HS-27A (cell line): ENCODE measurements at regions not wholly inside any gene's neighbourhood (a gene's known extent, or its start where the extent isn't known, plus 50 kb on each side); places are given as distances from the start of the nearest gene placed in this dataset.
"Not testable (repeated sequence)": the region's sequence is repeated elsewhere in the genome, so short reads cannot be mapped to it uniquely, and the experiment has no call there.

ENCODE experiments used
- DNase-seq: peaks from one replicate; pipeline ENCODE4 v3.0.0-alpha.2; 2012; ENCODE audit warnings: low read depth, missing footprints

DNA sequence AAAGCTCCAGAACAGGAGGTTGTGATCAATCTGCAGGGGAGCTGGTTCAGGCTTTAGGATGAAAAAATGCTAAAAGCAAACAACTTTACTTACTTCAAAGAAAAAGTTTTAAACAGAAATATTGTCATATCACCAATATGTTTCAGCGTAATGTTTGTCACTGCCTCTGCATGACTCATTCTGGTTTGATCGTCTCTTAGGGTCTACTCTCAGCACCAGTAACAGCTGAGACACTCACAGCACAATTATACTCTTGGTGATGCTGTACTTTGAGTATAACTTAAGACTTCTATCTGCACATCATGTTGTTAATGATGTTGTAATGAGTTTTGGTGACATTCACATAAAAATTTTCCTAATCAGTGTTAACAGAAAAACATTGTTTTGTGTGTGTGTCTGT lies 665.4 kb downstream of the EPM2A start:
- no peak for DNase-seq

GRCh38 chr6:145070791-145071190 lies 664.5 kb downstream of the EPM2A start:
- DNase-seq: peak; percentile 69

DNA sequence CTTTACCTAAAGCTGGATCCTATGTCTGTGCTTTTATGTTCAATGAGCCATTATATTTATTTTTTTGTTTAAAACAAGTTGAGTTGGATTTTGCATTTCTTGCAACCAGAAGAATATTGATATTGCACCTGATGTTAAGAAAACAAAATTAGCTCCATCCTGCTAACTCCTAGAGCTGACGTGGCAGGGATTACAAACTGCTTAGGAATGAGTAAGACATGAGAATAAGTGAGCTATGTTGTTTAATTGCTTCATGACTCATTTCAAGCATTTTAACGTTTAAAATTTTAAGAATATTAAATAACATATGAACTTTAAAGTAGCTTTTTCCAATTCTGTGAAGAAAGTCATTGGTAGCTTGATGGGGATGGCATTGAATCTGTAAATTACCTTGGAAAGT lies 663.5 kb downstream of the EPM2A start:
- DNase-seq: peak; percentile 80

DNA sequence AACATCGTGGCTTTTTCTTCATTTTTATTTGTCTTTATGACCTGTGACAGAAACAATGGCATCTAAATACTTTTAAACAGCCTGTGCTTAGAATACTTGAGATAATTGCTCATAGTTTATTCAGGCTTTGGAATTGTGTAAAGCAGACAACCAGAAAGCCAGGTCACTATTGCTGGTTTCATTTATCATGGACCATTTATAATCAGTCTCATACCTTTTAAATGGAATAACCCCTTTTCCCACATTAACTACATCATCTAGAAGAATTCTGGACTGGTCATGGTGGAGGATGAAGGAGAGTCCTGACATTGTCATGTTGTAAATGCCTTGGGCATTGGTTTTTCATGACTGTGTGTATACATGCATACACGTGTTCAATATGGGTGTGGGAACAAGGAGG lies 661.5 kb downstream of the EPM2A start:
- no peak for DNase-seq

GRCh38 chr6:145074805-145075204 lies 660.5 kb downstream of the EPM2A start:
- no peak for DNase-seq

DNA sequence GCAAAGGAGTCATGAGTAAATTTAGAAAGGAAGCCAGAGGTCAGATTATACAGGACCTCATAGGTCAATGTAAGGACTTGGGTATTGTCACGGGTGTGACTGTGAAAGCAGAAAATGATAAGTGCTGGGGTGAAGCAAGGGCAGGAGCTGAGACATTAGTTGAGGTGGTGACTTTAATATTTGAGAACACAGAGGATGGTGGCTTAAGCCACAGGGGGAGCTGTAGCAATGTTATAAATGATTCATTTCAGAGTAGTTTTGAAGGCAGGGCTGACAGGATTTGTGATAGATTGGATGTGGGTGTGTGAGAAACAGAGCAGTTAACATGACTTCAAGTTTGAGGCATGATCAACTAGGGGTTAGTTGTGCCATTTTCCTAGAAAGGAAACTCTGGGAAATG lies 659.9 kb downstream of the EPM2A start:
- DNase-seq: no peak

GRCh38 chr6:145076115-145076841 lies 659.0 kb downstream of the EPM2A start:
- DNase-seq: no peak

DNA sequence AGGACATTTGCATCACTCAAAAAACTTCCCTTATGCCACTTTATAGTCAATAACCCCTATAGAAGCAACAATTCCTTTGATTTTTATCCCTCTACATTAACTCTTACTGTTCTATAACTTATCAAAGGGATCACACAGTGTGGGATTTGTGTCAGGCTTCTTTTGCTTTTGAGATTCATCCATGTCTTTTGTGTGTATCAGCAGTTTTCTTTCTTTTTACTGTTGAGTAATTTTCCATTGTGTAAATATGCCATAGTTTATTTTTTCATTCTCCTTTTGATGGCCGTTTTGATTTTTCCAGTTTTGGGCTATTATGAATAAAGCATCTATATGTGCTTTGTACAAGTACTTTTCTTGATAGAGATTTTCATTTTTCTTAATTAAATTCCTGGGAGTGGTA lies 657.9 kb downstream of the EPM2A start:
- DNase-seq: no peak

- DNase-seq: no peak
Observed at GRCh38 chr6:145080651-145081050, 654.7 kb downstream of the EPM2A start.

- DNase-seq: no peak
Observed at GRCh38 chr6:145081677-145082076, 653.6 kb downstream of the EPM2A start.

DNA sequence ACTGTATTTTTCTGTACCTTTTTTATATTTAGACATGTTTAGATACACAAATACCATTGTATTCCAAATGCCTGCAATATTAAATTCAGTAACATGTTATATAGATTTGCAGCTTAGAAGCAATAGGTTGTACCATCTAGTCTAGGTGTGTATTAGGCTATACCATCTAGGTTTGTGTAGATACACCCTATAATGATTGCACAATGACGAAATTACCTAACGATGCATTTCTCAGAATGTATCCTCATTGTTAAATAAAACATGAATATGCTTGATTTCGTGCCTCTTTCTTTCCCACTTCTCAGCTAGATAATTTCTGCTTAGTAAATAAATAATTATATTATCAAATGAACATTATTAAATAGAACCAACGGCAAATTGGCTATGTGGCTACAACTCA lies 653.0 kb downstream of the EPM2A start:
- DNase-seq: no peak

GRCh38 chr6:145086197-145086596 lies 649.1 kb downstream of the EPM2A start:
- DNase-seq: no peak

DNA sequence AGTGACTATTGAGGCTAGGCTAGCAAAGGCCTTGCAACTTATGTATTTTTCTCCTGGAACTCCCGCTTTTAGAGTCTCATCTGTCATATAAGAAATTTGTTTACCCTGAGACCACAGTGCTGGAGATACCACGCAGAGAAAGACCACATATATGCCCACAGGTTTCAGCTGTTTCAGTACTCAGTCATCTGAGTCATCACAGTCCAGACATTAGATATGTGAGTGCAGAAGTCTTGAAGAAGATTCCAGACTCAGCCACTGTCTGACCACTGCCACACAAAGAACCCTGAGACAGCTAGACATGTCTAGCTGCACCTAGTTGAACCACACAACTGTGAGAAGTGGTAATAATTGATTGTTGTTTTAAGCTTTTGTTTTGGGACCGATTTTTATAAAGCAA lies 648.3 kb downstream of the EPM2A start:
- DNase-seq: no peak

DNA sequence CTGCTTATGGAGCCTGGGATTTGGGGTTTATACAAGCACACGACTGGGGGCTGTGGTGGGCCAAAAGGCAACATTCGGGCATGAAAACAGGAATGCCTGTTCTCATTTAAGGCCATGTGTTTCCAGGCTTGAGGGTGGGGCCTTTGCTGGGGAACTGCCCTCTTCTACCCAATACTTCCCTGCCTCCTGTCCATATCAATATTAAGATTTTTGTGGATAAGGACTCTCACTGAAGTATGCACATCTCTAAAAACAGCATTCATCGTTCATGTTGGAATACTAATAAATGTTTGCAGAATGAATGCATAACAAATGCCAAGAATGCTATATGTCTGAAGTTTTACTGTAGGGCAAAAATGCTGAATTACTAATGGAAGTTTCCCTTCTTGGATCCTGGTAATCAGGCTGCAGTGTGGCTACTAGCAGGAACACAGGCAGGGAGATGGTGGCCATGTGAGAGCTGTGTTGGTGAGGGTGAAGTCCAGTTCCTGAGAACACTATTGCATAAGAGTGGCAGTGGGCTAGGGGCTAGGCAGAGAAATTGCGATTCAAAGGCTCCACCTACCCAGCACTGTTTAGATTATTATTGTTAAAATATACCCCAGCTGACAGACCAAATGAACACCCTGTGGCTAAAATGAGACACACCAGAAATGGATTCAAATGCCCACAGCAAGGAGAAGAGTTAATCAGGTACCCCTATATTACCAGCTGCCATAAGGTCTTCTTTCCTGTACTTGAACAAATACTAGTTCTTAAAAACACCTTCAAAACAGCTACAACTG lies 644.3 kb downstream of the EPM2A start:
- no peak for DNase-seq

- no peak for DNase-seq
Observed at GRCh38 chr6:145091586-145092142, 643.7 kb downstream of the EPM2A start.

- DNase-seq: no peak
Observed at GRCh38 chr6:145092554-145092953, 642.8 kb downstream of the EPM2A start.

DNA sequence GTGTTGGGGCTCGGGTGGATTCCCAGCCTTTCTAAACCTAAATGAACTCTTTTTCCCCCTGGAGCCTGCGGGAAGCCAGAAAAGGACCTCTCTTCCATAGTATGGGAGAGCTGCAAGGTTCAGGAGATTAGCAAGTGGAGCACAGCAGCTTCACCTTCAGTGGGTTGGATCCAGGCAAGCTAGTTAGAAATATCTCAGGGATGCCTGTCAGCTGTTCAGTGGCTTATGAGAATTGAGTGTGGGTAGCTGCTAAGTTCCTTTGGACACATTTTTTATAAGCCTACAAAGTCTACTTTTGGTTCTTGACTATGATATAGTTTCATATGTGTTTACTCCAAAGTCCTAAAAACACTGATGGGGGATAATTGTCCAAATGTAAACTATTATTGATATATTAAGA lies 642.1 kb downstream of the EPM2A start:
- no peak for DNase-seq

DNA sequence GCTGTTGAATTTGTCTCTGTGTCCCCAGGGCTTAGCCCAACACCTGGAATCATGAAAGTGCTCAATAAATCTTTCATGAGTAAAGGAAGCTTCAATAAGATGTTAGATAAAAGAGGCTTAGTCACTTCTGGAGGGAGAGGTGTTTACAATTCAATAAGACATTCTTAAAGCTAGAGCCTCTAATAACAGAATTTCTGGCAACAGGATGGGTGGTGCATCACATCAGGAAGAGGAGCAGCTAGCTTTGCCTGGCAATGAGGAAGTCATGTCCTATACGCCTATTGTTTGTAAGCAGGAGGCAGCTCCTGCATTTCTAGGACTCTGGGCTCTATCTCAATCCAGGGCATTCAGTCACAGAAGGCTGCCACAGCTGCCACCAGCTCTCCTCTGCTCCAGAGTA lies 638.5 kb downstream of the EPM2A start:
- DNase-seq: no peak

DNA sequence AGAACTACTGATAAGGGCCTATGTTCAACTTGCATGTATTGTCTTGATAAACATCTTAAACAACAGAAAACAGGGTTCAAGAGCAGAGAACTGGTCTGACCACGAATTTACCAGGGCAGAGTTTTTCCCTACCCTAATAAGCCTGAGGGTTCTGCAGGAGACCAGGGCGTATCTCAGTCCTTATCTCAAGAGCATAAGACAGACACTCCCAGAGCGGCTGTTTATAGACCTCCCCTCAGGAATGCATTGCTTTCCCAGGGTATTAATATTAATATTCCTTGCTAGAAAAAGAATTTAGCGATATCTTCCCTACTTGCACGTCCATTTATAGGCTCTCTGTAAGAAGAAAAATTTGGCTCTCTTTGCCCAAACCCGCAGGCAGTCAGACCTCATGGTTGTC lies 637.2 kb downstream of the EPM2A start:
- DNase-seq: not testable (repeated sequence)

GRCh38 chr6:145099713-145100112 lies 635.6 kb downstream of the EPM2A start:
- no peak for DNase-seq

DNA sequence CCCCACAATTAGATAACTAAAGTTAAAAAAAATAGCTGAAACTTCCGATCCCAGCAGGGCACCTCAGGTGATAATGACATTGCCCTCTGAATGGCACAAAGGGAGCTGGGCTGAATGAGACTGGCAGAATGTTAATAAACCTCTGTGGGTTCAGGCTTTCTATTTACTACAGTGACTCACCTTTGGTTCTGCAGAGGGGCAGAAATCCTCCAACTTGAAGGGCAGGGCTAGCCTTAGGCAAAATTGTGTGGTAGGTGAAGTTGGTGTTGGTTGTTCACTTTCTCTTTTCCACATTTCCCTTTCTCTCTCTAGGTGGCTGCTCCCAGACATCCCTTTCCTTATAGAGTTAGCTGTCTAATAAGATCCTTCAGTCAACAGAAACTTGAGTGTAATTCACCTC lies 625.2 kb downstream of the EPM2A start:
- no peak for DNase-seq

GRCh38 chr6:145111407-145111806 lies 623.9 kb downstream of the EPM2A start:
- not testable (repeated sequence) for DNase-seq

GRCh38 chr6:145112711-145113148 lies 622.6 kb downstream of the EPM2A start:
- DNase-seq: no peak
